Mesothelial cell of epicardium (in vitro differentiated cells): ENCODE measurements at regions not wholly inside any gene's neighbourhood (a gene's known extent, or its start where the extent isn't known, plus 50 kb on each side); places are given as distances from the start of the nearest gene placed in this dataset.
"Not testable (repeated sequence)": the region's sequence is repeated elsewhere in the genome, so short reads cannot be mapped to it uniquely, and the experiment has no call there.

Experiments
- DNase-seq, 2 experiments: peaks; one replicate each; pipeline ENCODE4 v3.0.0; 2021; ENCODE audit warnings: low spot score in 2 of 2; ENCODE audit not compliant: unreplicated experiment in 2 of 2
- H3K27ac Mint-ChIP-seq: 2 replicates; pipeline ENCODE4 v1.8.0; 2021; ENCODE audit warnings: mixed read lengths
- H3K27me3 Mint-ChIP-seq: 2 replicates; pipeline ENCODE4 v1.8.0; 2021; ENCODE audit warnings: low read depth, mixed read lengths
- H3K36me3 Mint-ChIP-seq: 2 replicates; pipeline ENCODE4 v1.8.0; 2021; ENCODE audit warnings: mixed read lengths
- H3K4me1 Mint-ChIP-seq: 2 replicates; pipeline ENCODE4 v1.8.0; 2021; ENCODE audit warnings: mixed read lengths
- H3K4me3 Mint-ChIP-seq: 2 replicates; pipeline ENCODE4 v1.8.0; 2021; ENCODE audit warnings: mild to moderate bottlenecking, moderate library complexity, mixed read lengths
- H3K9me3 Mint-ChIP-seq: 2 replicates; pipeline ENCODE4 v1.8.0; 2021; ENCODE audit warnings: mixed read lengths
- TF ChIP-seq, protein P1 (sequence below): fragments of 200-600 bp; sonication (generic); IDR thresholded peaks from one replicate; pipeline ENCODE4 v1.5.0; 2021; ENCODE audit warnings: antibody characterized with exemption; ENCODE audit not compliant: unreplicated experiment

DNA sequence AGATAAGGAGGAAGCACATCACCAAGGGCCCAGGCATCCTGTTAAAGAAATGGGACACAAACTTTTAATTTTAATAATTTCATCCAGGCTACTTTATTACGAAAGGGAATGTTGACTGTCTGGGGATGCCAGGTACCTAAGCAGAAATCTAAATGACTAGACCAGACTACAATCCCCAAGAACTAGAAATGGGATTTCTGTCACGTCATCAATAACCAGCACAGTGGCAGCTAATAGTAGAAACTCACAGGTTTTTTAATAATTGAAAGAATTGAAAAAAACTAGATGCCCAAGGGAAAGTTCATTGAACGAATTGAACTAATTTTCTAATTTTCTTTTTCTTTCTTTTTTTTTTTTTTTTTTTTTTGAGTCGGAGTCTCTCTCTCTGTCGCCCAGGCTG, 789.3 kb downstream of the IGSF11 start:
- TF ChIP-seq, protein P1, sequence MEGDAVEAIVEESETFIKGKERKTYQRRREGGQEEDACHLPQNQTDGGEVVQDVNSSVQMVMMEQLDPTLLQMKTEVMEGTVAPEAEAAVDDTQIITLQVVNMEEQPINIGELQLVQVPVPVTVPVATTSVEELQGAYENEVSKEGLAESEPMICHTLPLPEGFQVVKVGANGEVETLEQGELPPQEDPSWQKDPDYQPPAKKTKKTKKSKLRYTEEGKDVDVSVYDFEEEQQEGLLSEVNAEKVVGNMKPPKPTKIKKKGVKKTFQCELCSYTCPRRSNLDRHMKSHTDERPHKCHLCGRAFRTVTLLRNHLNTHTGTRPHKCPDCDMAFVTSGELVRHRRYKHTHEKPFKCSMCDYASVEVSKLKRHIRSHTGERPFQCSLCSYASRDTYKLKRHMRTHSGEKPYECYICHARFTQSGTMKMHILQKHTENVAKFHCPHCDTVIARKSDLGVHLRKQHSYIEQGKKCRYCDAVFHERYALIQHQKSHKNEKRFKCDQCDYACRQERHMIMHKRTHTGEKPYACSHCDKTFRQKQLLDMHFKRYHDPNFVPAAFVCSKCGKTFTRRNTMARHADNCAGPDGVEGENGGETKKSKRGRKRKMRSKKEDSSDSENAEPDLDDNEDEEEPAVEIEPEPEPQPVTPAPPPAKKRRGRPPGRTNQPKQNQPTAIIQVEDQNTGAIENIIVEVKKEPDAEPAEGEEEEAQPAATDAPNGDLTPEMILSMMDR = no peak
- no peak overlapping the region for H3K27ac Mint-ChIP-seq
- no peaks in the 10 kb centered on the region for H3K4me1 Mint-ChIP-seq
- H3K27me3 Mint-ChIP-seq = no peaks in the 10 kb centered on the region
- no peak overlapping the region for H3K4me3 Mint-ChIP-seq
- H3K36me3 Mint-ChIP-seq = no peaks in the 10 kb centered on the region
- H3K9me3 Mint-ChIP-seq = peaks cover 4% of the 10 kb centered on the region
- no peak for DNase-seq

DNA sequence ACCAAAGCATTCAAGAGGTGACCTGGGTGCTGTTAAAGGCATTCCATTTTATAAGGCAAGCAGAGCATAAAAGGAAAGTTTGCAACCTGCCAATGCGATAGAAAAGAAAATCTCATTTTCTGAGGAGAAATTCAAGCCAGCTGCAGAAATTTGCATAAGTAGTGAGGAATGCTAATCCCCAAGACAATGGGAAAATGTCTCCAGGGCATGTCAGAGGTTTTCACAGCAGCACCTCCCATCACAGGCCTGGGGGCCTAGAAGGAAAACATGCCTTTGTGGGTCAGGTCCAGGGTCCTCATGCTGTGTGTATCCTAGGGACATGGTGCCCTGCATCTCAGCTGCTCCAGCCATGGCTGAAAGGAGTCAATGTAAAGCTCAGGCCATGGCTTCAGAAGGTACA, 775.8 kb downstream of the IGSF11 start:
- peaks cover 30% of the 10 kb centered on the region for H3K9me3 Mint-ChIP-seq
- not testable (repeated sequence) for H3K4me1 Mint-ChIP-seq, H3K27me3 Mint-ChIP-seq, H3K27ac Mint-ChIP-seq, H3K36me3 Mint-ChIP-seq, H3K4me3 Mint-ChIP-seq, DNase-seq

DNA sequence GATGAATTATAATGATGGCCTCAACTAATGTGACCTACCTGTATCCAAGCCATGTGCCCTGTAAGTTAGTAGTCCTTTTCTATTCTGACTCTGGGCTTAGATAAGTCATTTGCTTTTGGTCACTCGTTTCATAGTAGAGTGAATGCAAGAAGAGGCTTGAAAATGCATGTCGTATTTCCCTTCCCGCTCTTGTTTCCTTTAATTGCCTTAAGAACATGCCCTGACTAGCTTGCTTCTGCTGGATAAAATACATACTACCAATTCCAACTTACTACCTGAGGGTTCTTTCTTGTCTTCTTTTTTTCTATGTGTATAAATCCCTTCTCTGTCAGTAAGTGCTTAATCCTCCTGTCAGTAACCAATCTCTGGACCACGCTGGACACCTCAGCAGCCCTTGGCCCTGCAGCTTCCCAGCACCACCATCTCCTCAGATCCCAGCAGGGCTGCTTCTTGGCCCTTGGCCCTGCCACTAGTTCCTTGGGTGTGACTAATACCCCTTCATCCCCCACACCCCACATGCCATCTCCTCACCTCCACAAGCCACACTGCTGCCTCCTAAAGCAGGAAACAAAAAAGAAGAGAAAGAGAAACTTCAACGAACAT, 771.7 kb downstream of the IGSF11 start:
- peaks cover 27% of the 10 kb centered on the region for H3K9me3 Mint-ChIP-seq
- DNase-seq = no peak
- H3K27ac Mint-ChIP-seq = no peak overlapping the region
- H3K36me3 Mint-ChIP-seq = no peaks in the 10 kb centered on the region
- H3K4me3 Mint-ChIP-seq = no peak overlapping the region
- no peaks in the 10 kb centered on the region for H3K27me3 Mint-ChIP-seq
- TF ChIP-seq, protein P1 = no peak
- no peaks in the 10 kb centered on the region for H3K4me1 Mint-ChIP-seq

DNA sequence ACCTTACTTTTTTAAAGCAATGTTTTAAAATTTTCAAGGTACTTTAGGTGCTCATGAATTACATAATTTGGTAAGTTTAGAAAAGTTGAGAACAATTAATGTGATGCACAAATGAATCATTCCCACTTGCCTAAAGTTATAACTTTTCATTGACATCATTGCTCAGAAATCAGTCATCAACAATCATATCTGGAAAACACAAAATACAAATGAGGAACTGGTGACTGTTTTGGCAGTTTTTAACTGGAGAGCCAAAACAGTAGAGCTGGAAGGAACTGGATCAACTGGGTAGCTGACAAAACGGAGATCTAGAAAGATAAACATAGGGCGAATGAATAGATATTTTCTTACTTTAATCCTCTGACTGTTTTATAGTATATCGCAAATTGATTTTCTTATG, 767.1 kb downstream of the IGSF11 start:
- H3K4me3 Mint-ChIP-seq = no peak overlapping the region
- H3K36me3 Mint-ChIP-seq = no peaks in the 10 kb centered on the region
- H3K9me3 Mint-ChIP-seq = peaks cover 19% of the 10 kb centered on the region
- no peaks in the 10 kb centered on the region for H3K27me3 Mint-ChIP-seq
- no peak overlapping the region for H3K27ac Mint-ChIP-seq
- TF ChIP-seq, protein P1 = no peak
- no peaks in the 10 kb centered on the region for H3K4me1 Mint-ChIP-seq
- no peak for DNase-seq

DNA sequence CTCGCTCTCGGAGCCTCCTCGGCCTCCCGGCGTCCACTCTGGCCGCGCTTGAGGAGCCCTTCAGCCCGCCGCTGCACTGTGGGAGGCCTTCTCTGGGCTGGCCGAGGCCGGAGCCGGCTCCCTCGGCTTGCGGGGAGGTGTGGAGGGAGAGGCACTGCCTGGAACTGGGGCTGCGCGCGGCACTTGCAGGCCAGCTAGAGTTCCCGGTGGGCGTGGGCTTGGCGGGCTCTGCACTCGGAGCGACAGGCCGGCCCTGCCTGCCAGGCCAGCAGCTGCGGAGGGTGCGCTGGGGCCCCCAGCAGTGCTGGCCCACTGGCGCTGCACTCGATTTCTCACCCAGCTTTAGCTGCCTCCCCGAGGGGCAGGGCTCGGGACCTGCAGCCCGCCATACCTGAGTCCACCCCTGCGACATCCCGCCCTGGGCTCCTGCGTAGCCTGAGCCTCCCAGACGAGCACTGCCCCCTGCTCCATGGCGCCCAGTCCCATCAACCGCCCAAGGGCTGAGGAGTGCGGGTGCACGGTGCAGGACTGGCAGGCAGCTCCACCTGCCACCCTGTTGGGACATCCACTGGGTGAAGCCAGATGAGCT, 765.0 kb downstream of the IGSF11 start:
- Mint-ChIP-seq H3K36me3 (no peaks in the 10 kb centered on the region), H3K4me3 (no peak overlapping the region), H3K27me3 (no peaks in the 10 kb centered on the region), H3K9me3 (peaks cover 19% of the 10 kb centered on the region), H3K4me1 (no peaks in the 10 kb centered on the region), H3K27ac (no peak overlapping the region)
- TF ChIP-seq, protein P1 = no peak
- no peak for DNase-seq

DNA sequence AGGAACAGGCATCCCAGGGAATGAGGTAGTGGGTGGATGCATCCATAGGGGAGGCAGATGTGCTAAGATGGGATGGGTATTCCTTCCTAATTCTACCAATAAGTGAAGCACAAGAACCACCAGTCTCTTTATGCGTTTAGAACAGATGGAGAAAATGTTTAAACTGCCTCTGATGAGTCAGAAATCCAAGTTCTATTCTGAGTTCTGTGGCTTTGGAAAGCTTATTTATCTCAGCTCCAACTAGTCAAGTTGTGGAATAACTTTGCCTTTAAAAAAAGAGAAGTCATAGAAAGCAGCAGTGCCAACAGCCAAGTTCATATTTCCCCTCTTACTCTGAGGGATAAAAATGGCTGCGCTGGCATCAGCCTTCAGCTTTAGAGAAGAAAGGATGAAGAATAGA, 761.7 kb downstream of the IGSF11 start:
- DNase-seq = no peak
- no peaks in the 10 kb centered on the region for H3K36me3 Mint-ChIP-seq
- TF ChIP-seq, protein P1 = no peak
- no peaks in the 10 kb centered on the region for H3K27me3 Mint-ChIP-seq
- no peak overlapping the region for H3K27ac Mint-ChIP-seq
- no peak overlapping the region for H3K4me3 Mint-ChIP-seq
- peaks cover 10% of the 10 kb centered on the region for H3K9me3 Mint-ChIP-seq
- no peaks in the 10 kb centered on the region for H3K4me1 Mint-ChIP-seq
